ENCODE measurements at regions not wholly inside any gene's neighbourhood (a gene's known extent, or its start where the extent isn't known, plus 50 kb on each side); places are given as distances from the start of the nearest gene placed in this dataset.
A peak's percentile ranks its signal among the peaks of the same experiment; 100 is the strongest.
"Not testable (repeated sequence)": the region's sequence is repeated elsewhere in the genome, so short reads cannot be mapped to it uniquely, and the experiment has no call there.

- DNase-seq, result peak in 1 of 5 experiments; percentile 80
Observed at GRCh38 chr10:129056734-129057689, 410.0 kb upstream of the MGMT start.

GRCh38 chr10:129057856-129058663 lies 409.0 kb upstream of the MGMT start:
- DNase-seq, result peak in 3 of 5 experiments; percentile 29 to 95 (median 41)

GRCh38 chr10:129058664-129059155 lies 408.3 kb upstream of the MGMT start:
- DNase-seq, result no peak

GRCh38 chr10:129059977-129060376 lies 407.1 kb upstream of the MGMT start:
- DNase-seq, result no peak

GRCh38 chr10:129063212-129063611 lies 403.8 kb upstream of the MGMT start:
- DNase-seq, result peak in 1 of 5 experiments; percentile 84

- DNase-seq, result no peak
Observed at GRCh38 chr10:129063877-129064276, 403.2 kb upstream of the MGMT start.

DNA sequence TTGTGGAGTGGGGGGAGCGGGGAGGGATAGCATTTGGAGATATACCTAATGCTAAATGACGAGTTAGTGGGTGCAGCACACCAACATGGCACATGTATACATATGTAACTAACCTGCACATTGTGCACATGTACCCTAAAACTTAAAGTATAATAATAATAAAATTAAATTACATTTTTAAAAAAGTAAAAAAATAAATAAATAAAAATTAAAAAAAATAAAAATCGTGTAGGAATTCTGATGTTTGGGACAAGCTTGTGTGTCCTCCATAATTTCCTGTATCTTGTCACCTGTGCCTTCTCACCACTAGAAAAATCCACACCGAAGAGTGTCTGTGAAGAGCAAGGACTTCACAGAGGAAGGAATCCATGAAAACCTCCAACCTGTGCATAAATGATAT lies 400.5 kb upstream of the MGMT start:
- not testable (repeated sequence) for DNase-seq

- not testable (repeated sequence) for DNase-seq
Observed at GRCh38 chr10:129071411-129071810, 395.6 kb upstream of the MGMT start.

DNA sequence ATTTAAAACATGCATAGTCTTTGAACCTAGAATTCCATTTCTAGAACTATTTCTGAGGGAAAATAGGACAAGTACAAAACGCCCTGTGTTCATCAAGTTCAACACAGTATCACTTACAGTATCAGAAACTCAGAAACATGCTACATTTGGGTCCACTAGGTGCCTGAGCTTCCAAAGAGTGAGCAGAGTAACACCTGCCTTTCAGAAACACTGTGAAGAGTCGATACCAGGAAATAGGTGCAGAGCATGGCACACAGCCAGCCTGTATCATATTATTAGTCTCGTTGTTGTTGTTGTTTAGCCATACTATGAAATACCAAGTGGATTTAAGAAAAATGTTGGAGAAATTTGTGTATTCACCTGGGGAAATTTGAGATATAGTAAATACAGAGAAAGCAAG lies 392.1 kb upstream of the MGMT start:
- no peak for DNase-seq

GRCh38 chr10:129075508-129075907 lies 391.5 kb upstream of the MGMT start:
- DNase-seq, result no peak

- no peak for DNase-seq
Observed at GRCh38 chr10:129075927-129076326, 391.1 kb upstream of the MGMT start.

DNA sequence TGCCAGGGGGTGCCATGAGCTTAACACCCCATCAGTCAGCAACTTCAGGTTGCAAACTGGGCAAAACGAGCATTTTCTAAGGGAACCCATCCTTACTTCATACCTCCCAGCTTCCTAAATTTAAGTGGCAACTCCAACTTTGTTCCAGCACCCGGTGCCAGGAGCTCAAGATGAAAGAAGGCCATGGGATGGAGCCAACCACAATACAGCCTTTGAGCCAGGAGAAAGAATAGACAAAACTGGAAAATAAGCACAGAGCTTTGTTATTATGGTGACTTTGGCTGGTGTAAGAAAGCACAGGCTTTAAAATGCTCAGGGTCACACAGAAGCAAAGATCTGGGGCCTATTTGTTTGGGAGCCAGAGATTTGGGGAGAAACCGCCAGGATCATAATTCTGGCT lies 388.7 kb upstream of the MGMT start:
- DNase-seq, result no peak

GRCh38 chr10:129078746-129079145 lies 388.3 kb upstream of the MGMT start:
- no peak for DNase-seq

- no peak for DNase-seq
Observed at GRCh38 chr10:129079705-129080104, 387.3 kb upstream of the MGMT start.

DNA sequence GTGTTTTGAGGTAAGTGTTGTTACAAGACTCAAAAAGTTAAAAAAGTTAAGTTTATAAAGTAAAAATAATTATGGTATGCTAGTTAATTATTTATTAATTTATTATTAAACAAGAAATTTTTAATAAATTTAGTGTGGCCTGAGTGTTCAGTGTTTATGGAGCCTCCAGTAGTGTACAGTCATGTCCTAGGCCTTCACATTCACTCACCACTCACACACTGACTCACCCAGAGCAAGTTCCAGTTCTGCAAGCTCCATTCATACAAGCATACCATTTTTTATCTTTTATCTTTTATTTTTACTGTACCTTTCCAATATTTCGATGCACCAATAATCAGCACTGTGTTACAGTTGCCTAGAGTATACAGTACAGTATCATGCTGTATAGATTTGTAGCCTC lies 381.2 kb upstream of the MGMT start:
- DNase-seq, result no peak

DNA sequence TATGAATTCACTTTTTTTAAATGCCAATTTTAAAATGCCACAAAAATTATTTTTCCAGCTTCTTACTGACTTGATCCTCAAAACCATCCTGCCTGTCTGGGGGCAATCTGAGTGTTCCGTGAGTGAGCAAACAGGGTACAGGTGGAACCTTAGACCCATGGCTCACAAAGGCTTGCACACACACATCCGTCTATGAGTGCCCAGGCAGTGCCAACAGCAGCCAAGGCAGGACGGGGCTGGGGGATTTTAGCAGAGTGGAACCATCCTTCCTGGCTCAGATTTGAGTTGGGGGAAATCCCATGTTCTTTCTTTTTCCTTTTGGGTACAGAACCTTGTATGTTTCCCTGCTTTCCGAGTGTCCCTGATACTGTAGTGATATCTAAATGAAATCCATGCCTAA lies 377.7 kb upstream of the MGMT start:
- no peak for DNase-seq

- DNase-seq, result no peak
Observed at GRCh38 chr10:129090165-129090564, 376.9 kb upstream of the MGMT start.

GRCh38 chr10:129090618-129091366 lies 376.2 kb upstream of the MGMT start:
- no peak for DNase-seq

DNA sequence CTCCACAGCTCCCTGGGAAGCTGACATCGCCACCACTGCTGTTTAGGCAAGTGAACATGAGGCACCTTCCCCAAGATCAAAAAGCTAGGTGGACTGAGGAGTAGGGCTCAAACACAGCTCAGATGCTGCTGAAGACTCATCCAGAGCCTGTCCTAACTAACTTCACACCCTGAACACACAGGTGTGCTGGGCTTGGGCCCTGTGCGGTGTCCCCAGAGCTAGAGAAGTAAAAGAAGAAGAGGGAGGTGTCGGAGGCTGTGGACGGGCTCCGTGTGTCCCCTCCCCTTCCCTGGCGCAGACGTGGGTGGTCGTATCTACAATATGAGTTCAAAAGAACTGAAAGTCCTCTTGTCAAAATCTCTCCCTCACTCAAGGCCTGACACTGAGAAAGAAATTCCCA lies 373.4 kb upstream of the MGMT start:
- no peak for DNase-seq

DNA sequence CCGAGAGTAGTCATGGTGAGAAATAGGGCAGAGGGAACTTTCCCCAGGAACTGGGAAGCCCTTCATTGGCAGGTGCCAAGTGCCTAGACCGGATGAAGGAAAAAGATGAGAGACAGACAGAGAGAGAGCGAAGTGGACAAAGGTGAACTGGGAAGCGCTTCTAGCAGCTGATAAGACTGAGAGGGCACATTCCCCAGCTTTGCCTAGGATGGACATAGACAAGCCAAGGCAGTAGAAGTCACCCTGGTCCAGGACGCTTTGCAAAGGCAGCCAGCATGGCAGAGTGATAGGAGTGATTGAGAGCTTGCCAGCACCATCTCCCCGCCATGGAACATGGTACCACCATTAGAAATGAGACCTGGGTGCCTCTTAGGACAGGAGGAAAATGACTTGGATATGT lies 372.8 kb upstream of the MGMT start:
- DNase-seq, result no peak

DNA sequence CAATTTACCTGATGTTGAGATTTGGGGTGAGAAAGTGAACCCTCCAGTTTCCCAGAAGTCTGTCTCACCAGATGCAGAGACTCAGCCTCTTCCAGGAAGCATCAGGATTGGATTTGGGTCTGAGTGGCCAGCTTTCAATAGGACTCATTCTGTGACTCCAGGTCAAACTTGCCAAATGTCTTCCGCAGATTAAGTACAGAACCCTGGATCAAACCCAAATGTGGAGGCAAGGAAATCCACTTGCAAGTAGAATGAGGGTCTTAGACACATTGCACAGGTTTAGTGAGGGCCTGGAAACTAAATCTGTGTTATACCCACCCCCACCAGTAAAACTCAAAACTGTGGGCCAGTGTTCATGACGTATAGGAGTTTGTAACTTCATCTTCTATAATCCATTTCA lies 372.2 kb upstream of the MGMT start:
- DNase-seq, result no peak

- no peak for DNase-seq
Observed at GRCh38 chr10:129095680-129096064, 371.4 kb upstream of the MGMT start.
